ENCODE measurements at regions not wholly inside any gene's neighbourhood (a gene's known extent, or its start where the extent isn't known, plus 50 kb on each side); places are given as distances from the start of the nearest gene placed in this dataset.

- no peak for TF ChIP-seq POLR2A (IDR thresholded peaks at IDR 0.05)
- no peak for TF ChIP-seq CTCF (IDR thresholded peaks at IDR 0.05)
- no peak for TF ChIP-seq POLR2AphosphoS5 (IDR thresholded peaks at IDR 0.05)
- Histone ChIP-seq H3K27me3 (replicated peaks; ENCODE audit: insufficient read depth) (no peaks in the 10 kb centered on the region), H3K27ac (no peak overlapping the region), H3K36me3 (no peaks in the 10 kb centered on the region), H3K4me1 (replicated peaks) (no peaks in the 10 kb centered on the region), H3K4me3 (no peak overlapping the region), H3K9me3 (no peaks in the 10 kb centered on the region)
- intact Hi-C loops (cut with DNase I), result loop anchor here (10.0 kb wide), 1 partner anchor 91 kb away; no protein-coding TSS in a partner anchor
- WGBS, result 85% methylated on average over 3 of the region's 3 CpGs
- DNase-seq (ENCODE audit: low spot score), result no peak
These were observed 259.9 kb downstream of the SKIDA1 start for GRCh38 chr10:21265622-21266021.

GRCh38 chr10:21264271-21264670 is 261.2 kb downstream of the SKIDA1 start:
- H3K27me3 ChIP-seq (replicated peaks; ENCODE audit: insufficient read depth), result no peaks in the 10 kb centered on the region
- intact Hi-C loops (cut with DNase I), result loop anchor here (10.0 kb wide), 1 partner anchor 89 kb away; no protein-coding TSS in a partner anchor
- H3K36me3 ChIP-seq, result no peaks in the 10 kb centered on the region
- TF ChIP-seq POLR2AphosphoS5 (IDR thresholded peaks at IDR 0.05) (no peak), CTCF (IDR thresholded peaks at IDR 0.05) (no peak), POLR2A (IDR thresholded peaks at IDR 0.05) (no peak)
- no peaks in the 10 kb centered on the region for H3K4me1 ChIP-seq (replicated peaks)
- no peak overlapping the region for H3K27ac ChIP-seq
- DNase-seq (ENCODE audit: low spot score), result no peak
- H3K4me3 ChIP-seq, result no peak overlapping the region
- H3K9me3 ChIP-seq, result no peaks in the 10 kb centered on the region
- WGBS, result 86% methylated on average over 2 of the region's 2 CpGs

GRCh38 chr10:21263839-21264238 is 261.6 kb downstream of the SKIDA1 start:
- Histone ChIP-seq H3K27me3 (replicated peaks; ENCODE audit: insufficient read depth) (no peaks in the 10 kb centered on the region), H3K4me1 (replicated peaks) (no peaks in the 10 kb centered on the region), H3K4me3 (no peak overlapping the region), H3K9me3 (no peaks in the 10 kb centered on the region), H3K27ac (no peak overlapping the region), H3K36me3 (no peaks in the 10 kb centered on the region)
- intact Hi-C loops (cut with DNase I), result loop anchor here (10.0 kb wide), 1 partner anchor 89 kb away; no protein-coding TSS in a partner anchor
- DNase-seq (ENCODE audit: low spot score), result no peak
- no peak for TF ChIP-seq CTCF (IDR thresholded peaks at IDR 0.05)
- no peak for TF ChIP-seq POLR2AphosphoS5 (IDR thresholded peaks at IDR 0.05)
- TF ChIP-seq POLR2A (IDR thresholded peaks at IDR 0.05), result no peak
- 97% methylated on average over 3 of the region's 3 CpGs for WGBS

- intact Hi-C loops (cut with DNase I), result loop anchor here (10.0 kb wide), 1 partner anchor 89 kb away; no protein-coding TSS in a partner anchor
- no peak overlapping the region for H3K27ac ChIP-seq
- 86% methylated on average over 12 of the region's 12 CpGs for WGBS
- H3K36me3 ChIP-seq, result no peaks in the 10 kb centered on the region
- no peaks in the 10 kb centered on the region for H3K4me1 ChIP-seq (replicated peaks)
- H3K4me3 ChIP-seq, result no peak overlapping the region
- H3K27me3 ChIP-seq (replicated peaks; ENCODE audit: insufficient read depth), result no peaks in the 10 kb centered on the region
- H3K9me3 ChIP-seq, result no peaks in the 10 kb centered on the region
- TF ChIP-seq POLR2AphosphoS5 (IDR thresholded peaks at IDR 0.05) (no peak), POLR2A (IDR thresholded peaks at IDR 0.05) (no peak), CTCF (IDR thresholded peaks at IDR 0.05) (no peak)
- no peak for DNase-seq (ENCODE audit: low spot score)
These were observed 262.1 kb downstream of the SKIDA1 start for GRCh38 chr10:21263263-21263803.

GRCh38 chr10:21261842-21262294 is 263.6 kb downstream of the SKIDA1 start:
- no peak for TF ChIP-seq CTCF (IDR thresholded peaks at IDR 0.05)
- no peak for TF ChIP-seq POLR2A (IDR thresholded peaks at IDR 0.05)
- TF ChIP-seq POLR2AphosphoS5 (IDR thresholded peaks at IDR 0.05), result no peak
- H3K4me3 ChIP-seq, result no peak overlapping the region
- no peak for DNase-seq (ENCODE audit: low spot score)
- no peaks in the 10 kb centered on the region for H3K36me3 ChIP-seq
- H3K27ac ChIP-seq, result no peak overlapping the region
- intact Hi-C loops (cut with DNase I), result loop anchor here (10.0 kb wide), 1 partner anchor 87 kb away; no protein-coding TSS in a partner anchor
- no peaks in the 10 kb centered on the region for H3K9me3 ChIP-seq
- H3K27me3 ChIP-seq (replicated peaks; ENCODE audit: insufficient read depth), result no peaks in the 10 kb centered on the region
- WGBS, result 83% methylated on average over 15 of the region's 15 CpGs
- no peaks in the 10 kb centered on the region for H3K4me1 ChIP-seq (replicated peaks)
